ENCODE measurements at regions not wholly inside any gene's neighbourhood (a gene's known extent, or its start where the extent isn't known, plus 50 kb on each side); places are given as distances from the start of the nearest gene placed in this dataset.

GRCh38 chr13:105207572-105208293, 1327.7 kb downstream of the EFNB2 start:
- TF ChIP-seq EZH2 (IDR thresholded peaks at IDR 0.05; ENCODE audit: borderline replicate concordance, low read length) (no peak), CTCF (IDR thresholded peaks at IDR 0.05; ENCODE audit: low read length) (no peak)
